ENCODE measurements at regions not wholly inside any gene's neighbourhood (a gene's known extent, or its start where the extent isn't known, plus 50 kb on each side); places are given as distances from the start of the nearest gene placed in this dataset.

DNA sequence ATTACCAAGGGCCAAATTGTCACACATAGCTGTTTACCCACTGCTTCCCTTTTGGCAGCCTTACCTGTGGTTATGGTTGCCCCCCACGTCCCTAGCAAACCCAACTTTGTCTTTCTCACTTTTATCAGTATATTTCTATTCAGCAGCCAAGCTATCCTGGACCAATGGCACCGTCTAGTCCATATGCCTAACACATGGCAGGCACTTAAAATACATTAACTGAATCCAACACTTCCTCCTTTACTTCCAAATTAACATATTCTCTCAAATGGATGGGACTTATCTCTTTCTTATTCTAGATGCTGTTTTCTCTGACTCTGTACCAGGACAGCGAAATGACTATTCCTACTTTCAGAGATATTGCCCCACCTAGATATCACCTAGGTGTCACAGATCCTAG lies 50.9 kb upstream of the SLC44A1 start:
- no peak for DNase-seq (ENCODE audit: low read depth, low spot score)

GRCh38 chr9:105194234-105194633 lies 50.2 kb upstream of the SLC44A1 start:
- no peak for DNase-seq (ENCODE audit: low read depth, low spot score)
